HUES48 (cell line): ENCODE measurements at regions not wholly inside any gene's neighbourhood (a gene's known extent, or its start where the extent isn't known, plus 50 kb on each side); places are given as distances from the start of the nearest gene placed in this dataset.
"Not testable (repeated sequence)": the region's sequence is repeated elsewhere in the genome, so short reads cannot be mapped to it uniquely, and the experiment has no call there.

ENCODE experiments used
- H3K27ac ChIP-seq: one replicate; pipeline ENCODE4 v1.7.0; 2013; ENCODE audit warnings: low read depth, low read length, inconsistent platforms
- H3K27me3 ChIP-seq: 2 replicates; pipeline ENCODE4 v1.6.1; 2013; ENCODE audit warnings: mild to moderate bottlenecking, low read length; ENCODE audit not compliant: control insufficient read depth, insufficient read depth
- H3K36me3 ChIP-seq: 2 replicates; pipeline ENCODE4 v1.6.1; 2013; ENCODE audit warnings: low read length; ENCODE audit not compliant: control insufficient read depth, insufficient read depth
- H3K4me1 ChIP-seq: 2 replicates; pipeline ENCODE4 v1.6.1; 2013; ENCODE audit warnings: mild to moderate bottlenecking, low read length; ENCODE audit not compliant: control insufficient read depth, insufficient read depth
- H3K4me3 ChIP-seq: 2 replicates; pipeline ENCODE4 v1.5.1; 2013; ENCODE audit warnings: mild to moderate bottlenecking, low read depth, low read length
- H3K9ac ChIP-seq: 2 replicates; pipeline ENCODE4 v1.6.1; 2013; ENCODE audit warnings: mild to moderate bottlenecking, low read depth, low read length, moderate library complexity
- H3K9me3 ChIP-seq: 2 replicates; pipeline ENCODE4 v1.6.1; 2013; ENCODE audit warnings: low read length; ENCODE audit not compliant: control insufficient read depth, insufficient read depth

- no peak overlapping the region for H3K27ac ChIP-seq
- peaks cover 4% of the 10 kb centered on the region; the same call in 1 of the 2 replicates for H3K4me1 ChIP-seq
- H3K4me3 ChIP-seq = no peak overlapping the region
Measured at GRCh38 chr2:186422226-186422625, 63.8 kb upstream of the ZC3H15 start.

GRCh38 chr2:186423481-186423880, 62.6 kb upstream of the ZC3H15 start:
- H3K9me3 ChIP-seq = no peaks in the 10 kb centered on the region
- H3K4me3 ChIP-seq = no peak overlapping the region
- H3K36me3 ChIP-seq = no peaks in the 10 kb centered on the region
- H3K9ac ChIP-seq = no peak overlapping the region
- peaks cover 4% of the 10 kb centered on the region; the same call in 1 of the 2 replicates for H3K4me1 ChIP-seq
- no peak overlapping the region for H3K27ac ChIP-seq
- H3K27me3 ChIP-seq = no peaks in the 10 kb centered on the region

More at GRCh38 chr2:186422226-186422625, 63.8 kb upstream of the ZC3H15 start:
- H3K27me3 ChIP-seq = no peaks in the 10 kb centered on the region
- no peaks in the 10 kb centered on the region for H3K9me3 ChIP-seq
- no peaks in the 10 kb centered on the region for H3K36me3 ChIP-seq
- H3K9ac ChIP-seq = no peak overlapping the region

GRCh38 chr2:186424265-186424664, 61.8 kb upstream of the ZC3H15 start:
- H3K27ac ChIP-seq = no peak overlapping the region
- no peaks in the 10 kb centered on the region for H3K9me3 ChIP-seq
- no peak overlapping the region for H3K9ac ChIP-seq
- H3K4me1 ChIP-seq = peaks cover 4% of the 10 kb centered on the region; the same call in 1 of the 2 replicates
- H3K36me3 ChIP-seq = no peaks in the 10 kb centered on the region
- no peak overlapping the region for H3K4me3 ChIP-seq
- H3K27me3 ChIP-seq = no peaks in the 10 kb centered on the region

- Histone ChIP-seq H3K27ac (no peak overlapping the region), H3K27me3 (no peaks in the 10 kb centered on the region), H3K4me3 (no peak overlapping the region), H3K4me1 (peaks cover 4% of the 10 kb centered on the region; the same call in 1 of the 2 replicates), H3K9me3 (no peaks in the 10 kb centered on the region), H3K36me3 (no peaks in the 10 kb centered on the region), H3K9ac (no peak overlapping the region)
Measured at GRCh38 chr2:186425576-186425975, 60.5 kb upstream of the ZC3H15 start.

- H3K4me3 ChIP-seq = no peak overlapping the region
- H3K9me3 ChIP-seq = no peaks in the 10 kb centered on the region
- H3K9ac ChIP-seq = no peak overlapping the region
- H3K27ac ChIP-seq = no peak overlapping the region
- H3K36me3 ChIP-seq = no peaks in the 10 kb centered on the region
- H3K27me3 ChIP-seq = no peaks in the 10 kb centered on the region
- peaks cover 4% of the 10 kb centered on the region; the same call in 1 of the 2 replicates for H3K4me1 ChIP-seq
Measured at GRCh38 chr2:186426153-186427016, 59.7 kb upstream of the ZC3H15 start.

GRCh38 chr2:186427017-186427350, 59.1 kb upstream of the ZC3H15 start:
- not testable (repeated sequence) for H3K36me3 ChIP-seq, H3K4me1 ChIP-seq, H3K27me3 ChIP-seq, H3K4me3 ChIP-seq, H3K9me3 ChIP-seq, H3K27ac ChIP-seq, H3K9ac ChIP-seq

- H3K4me3 ChIP-seq = no peak overlapping the region
- H3K9ac ChIP-seq = no peak overlapping the region
- H3K27ac ChIP-seq = no peak overlapping the region
- no peaks in the 10 kb centered on the region for H3K36me3 ChIP-seq
- H3K27me3 ChIP-seq = no peaks in the 10 kb centered on the region
- no peaks in the 10 kb centered on the region for H3K4me1 ChIP-seq
- H3K9me3 ChIP-seq = no peaks in the 10 kb centered on the region
Measured at GRCh38 chr2:186427970-186428369, 58.1 kb upstream of the ZC3H15 start.

- no peaks in the 10 kb centered on the region for H3K9me3 ChIP-seq
- H3K27me3 ChIP-seq = no peaks in the 10 kb centered on the region
- H3K4me3 ChIP-seq = no peak overlapping the region
- no peaks in the 10 kb centered on the region for H3K36me3 ChIP-seq
- no peaks in the 10 kb centered on the region for H3K4me1 ChIP-seq
- H3K9ac ChIP-seq = no peak overlapping the region
- no peak overlapping the region for H3K27ac ChIP-seq
Measured at GRCh38 chr2:186429104-186429503, 57.0 kb upstream of the ZC3H15 start.

- Histone ChIP-seq H3K36me3 (no peaks in the 10 kb centered on the region), H3K27me3 (no peaks in the 10 kb centered on the region), H3K9ac (no peak overlapping the region), H3K4me3 (no peak overlapping the region), H3K9me3 (no peaks in the 10 kb centered on the region), H3K27ac (no peak overlapping the region), H3K4me1 (no peaks in the 10 kb centered on the region)
Measured at GRCh38 chr2:186431306-186431705, 54.8 kb upstream of the ZC3H15 start.

GRCh38 chr2:186433040-186433439, 53.0 kb upstream of the ZC3H15 start:
- H3K4me3 ChIP-seq = no peak overlapping the region
- H3K9ac ChIP-seq = no peak overlapping the region
- no peaks in the 10 kb centered on the region for H3K4me1 ChIP-seq
- H3K27me3 ChIP-seq = no peaks in the 10 kb centered on the region
- H3K27ac ChIP-seq = no peak overlapping the region
- peaks cover 6% of the 10 kb centered on the region for H3K9me3 ChIP-seq
- no peaks in the 10 kb centered on the region for H3K36me3 ChIP-seq

GRCh38 chr2:186433777-186434432, 52.2 kb upstream of the ZC3H15 start:
- Histone ChIP-seq H3K9me3 (peaks cover 11% of the 10 kb centered on the region), H3K27ac (no peak overlapping the region), H3K9ac (no peak overlapping the region), H3K4me3 (no peak overlapping the region), H3K27me3 (no peaks in the 10 kb centered on the region), H3K4me1 (no peaks in the 10 kb centered on the region), H3K36me3 (no peaks in the 10 kb centered on the region)
